ENCODE measurements at regions not wholly inside any gene's neighbourhood (a gene's known extent, or its start where the extent isn't known, plus 50 kb on each side); places are given as distances from the start of the nearest gene placed in this dataset.

GRCh38 chr6:168196881-168197635 lies 118.0 kb upstream of the FRMD1 start:
- Mint-ChIP-seq H3K4me3 (ENCODE audit: unreplicated experiment) (no peak overlapping the region), H3K4me1 (ENCODE audit: low read depth, unreplicated experiment) (peaks cover 4% of the 10 kb centered on the region), H3K27ac (ENCODE audit: unreplicated experiment) (no peak overlapping the region), H3K27me3 (ENCODE audit: unreplicated experiment) (peaks cover 11% of the 10 kb centered on the region), H3K36me3 (ENCODE audit: unreplicated experiment) (no peaks in the 10 kb centered on the region), H3K9me3 (ENCODE audit: unreplicated experiment) (peaks cover 4% of the 10 kb centered on the region)
- DNase-seq = no peak
- TF ChIP-seq, protein P1, sequence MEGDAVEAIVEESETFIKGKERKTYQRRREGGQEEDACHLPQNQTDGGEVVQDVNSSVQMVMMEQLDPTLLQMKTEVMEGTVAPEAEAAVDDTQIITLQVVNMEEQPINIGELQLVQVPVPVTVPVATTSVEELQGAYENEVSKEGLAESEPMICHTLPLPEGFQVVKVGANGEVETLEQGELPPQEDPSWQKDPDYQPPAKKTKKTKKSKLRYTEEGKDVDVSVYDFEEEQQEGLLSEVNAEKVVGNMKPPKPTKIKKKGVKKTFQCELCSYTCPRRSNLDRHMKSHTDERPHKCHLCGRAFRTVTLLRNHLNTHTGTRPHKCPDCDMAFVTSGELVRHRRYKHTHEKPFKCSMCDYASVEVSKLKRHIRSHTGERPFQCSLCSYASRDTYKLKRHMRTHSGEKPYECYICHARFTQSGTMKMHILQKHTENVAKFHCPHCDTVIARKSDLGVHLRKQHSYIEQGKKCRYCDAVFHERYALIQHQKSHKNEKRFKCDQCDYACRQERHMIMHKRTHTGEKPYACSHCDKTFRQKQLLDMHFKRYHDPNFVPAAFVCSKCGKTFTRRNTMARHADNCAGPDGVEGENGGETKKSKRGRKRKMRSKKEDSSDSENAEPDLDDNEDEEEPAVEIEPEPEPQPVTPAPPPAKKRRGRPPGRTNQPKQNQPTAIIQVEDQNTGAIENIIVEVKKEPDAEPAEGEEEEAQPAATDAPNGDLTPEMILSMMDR (IDR thresholded peaks at IDR 0.05; ENCODE audit: partially characterized antibody, unreplicated experiment) = no peak

DNA sequence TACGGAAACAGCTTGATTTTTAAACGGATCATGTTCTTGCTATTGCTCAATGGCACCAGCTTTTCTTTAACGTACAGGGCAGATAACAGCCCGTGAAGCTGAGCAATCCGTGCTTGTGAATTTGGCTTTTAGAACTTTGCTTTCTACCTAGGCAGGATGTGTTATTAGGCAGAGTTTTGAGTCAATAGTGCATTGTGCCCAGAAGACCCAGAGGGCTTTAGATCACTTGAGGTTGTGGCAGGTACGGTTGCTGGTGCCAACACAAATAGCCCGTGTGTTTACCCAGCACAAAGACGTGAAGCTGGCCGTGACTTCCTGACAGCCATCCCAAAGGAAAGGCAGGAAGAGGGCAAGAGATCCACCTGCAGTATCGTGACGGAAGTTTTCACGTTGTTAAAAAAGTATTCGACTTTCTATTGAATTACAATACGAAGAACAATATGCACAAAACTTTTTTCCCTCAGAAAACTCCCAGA lies 117.4 kb upstream of the FRMD1 start:
- no peak overlapping the region for H3K27ac Mint-ChIP-seq (ENCODE audit: unreplicated experiment)
- H3K36me3 Mint-ChIP-seq (ENCODE audit: unreplicated experiment) = no peaks in the 10 kb centered on the region
- TF ChIP-seq, protein P1 (IDR thresholded peaks at IDR 0.05; ENCODE audit: partially characterized antibody, unreplicated experiment) = no peak
- DNase-seq = no peak
- H3K27me3 Mint-ChIP-seq (ENCODE audit: unreplicated experiment) = peaks cover 11% of the 10 kb centered on the region
- no peak overlapping the region for H3K4me3 Mint-ChIP-seq (ENCODE audit: unreplicated experiment)
- peaks cover 6% of the 10 kb centered on the region for H3K4me1 Mint-ChIP-seq (ENCODE audit: low read depth, unreplicated experiment)
- H3K9me3 Mint-ChIP-seq (ENCODE audit: unreplicated experiment) = peaks cover 4% of the 10 kb centered on the region

- Mint-ChIP-seq H3K4me1 (ENCODE audit: low read depth, unreplicated experiment) (peaks cover 6% of the 10 kb centered on the region), H3K36me3 (ENCODE audit: unreplicated experiment) (no peaks in the 10 kb centered on the region), H3K27ac (ENCODE audit: unreplicated experiment) (no peak overlapping the region), H3K9me3 (ENCODE audit: unreplicated experiment) (peaks cover 3% of the 10 kb centered on the region), H3K4me3 (ENCODE audit: unreplicated experiment) (no peak overlapping the region), H3K27me3 (ENCODE audit: unreplicated experiment) (peaks cover 10% of the 10 kb centered on the region)
- DNase-seq = no peak
- TF ChIP-seq, protein P1 (IDR thresholded peaks at IDR 0.05; ENCODE audit: partially characterized antibody, unreplicated experiment) = no peak
Measured at GRCh38 chr6:168195712-168196111, 116.7 kb upstream of the FRMD1 start.

- Mint-ChIP-seq H3K27me3 (ENCODE audit: unreplicated experiment) (peaks cover 11% of the 10 kb centered on the region), H3K9me3 (ENCODE audit: unreplicated experiment) (peaks cover 2% of the 10 kb centered on the region), H3K4me3 (ENCODE audit: unreplicated experiment) (no peak overlapping the region), H3K4me1 (ENCODE audit: low read depth, unreplicated experiment) (peaks cover 6% of the 10 kb centered on the region), H3K27ac (ENCODE audit: unreplicated experiment) (no peak overlapping the region), H3K36me3 (ENCODE audit: unreplicated experiment) (no peaks in the 10 kb centered on the region)
- no peak for DNase-seq
- TF ChIP-seq, protein P1 (IDR thresholded peaks at IDR 0.05; ENCODE audit: partially characterized antibody, unreplicated experiment) = no peak
Measured at GRCh38 chr6:168194732-168195567, 115.9 kb upstream of the FRMD1 start.

Data from glutamatergic neuron (in vitro differentiated cells).